Right renal pelvis (tissue), 4 donors: ENCODE measurements at regions not wholly inside any gene's neighbourhood (a gene's known extent, or its start where the extent isn't known, plus 50 kb on each side); places are given as distances from the start of the nearest gene placed in this dataset.
"Not testable (repeated sequence)": the region's sequence is repeated elsewhere in the genome, so short reads cannot be mapped to it uniquely, and the experiment has no call there.

Experiments used
- DNase-seq, 4 donors: peaks; one replicate each; pipeline ENCODE4 v3.0.0-alpha.2; 2013; ENCODE audit warnings: low read depth in 4 of 4, low spot score in 3 of 4, missing footprints in 1 of 4

DNA sequence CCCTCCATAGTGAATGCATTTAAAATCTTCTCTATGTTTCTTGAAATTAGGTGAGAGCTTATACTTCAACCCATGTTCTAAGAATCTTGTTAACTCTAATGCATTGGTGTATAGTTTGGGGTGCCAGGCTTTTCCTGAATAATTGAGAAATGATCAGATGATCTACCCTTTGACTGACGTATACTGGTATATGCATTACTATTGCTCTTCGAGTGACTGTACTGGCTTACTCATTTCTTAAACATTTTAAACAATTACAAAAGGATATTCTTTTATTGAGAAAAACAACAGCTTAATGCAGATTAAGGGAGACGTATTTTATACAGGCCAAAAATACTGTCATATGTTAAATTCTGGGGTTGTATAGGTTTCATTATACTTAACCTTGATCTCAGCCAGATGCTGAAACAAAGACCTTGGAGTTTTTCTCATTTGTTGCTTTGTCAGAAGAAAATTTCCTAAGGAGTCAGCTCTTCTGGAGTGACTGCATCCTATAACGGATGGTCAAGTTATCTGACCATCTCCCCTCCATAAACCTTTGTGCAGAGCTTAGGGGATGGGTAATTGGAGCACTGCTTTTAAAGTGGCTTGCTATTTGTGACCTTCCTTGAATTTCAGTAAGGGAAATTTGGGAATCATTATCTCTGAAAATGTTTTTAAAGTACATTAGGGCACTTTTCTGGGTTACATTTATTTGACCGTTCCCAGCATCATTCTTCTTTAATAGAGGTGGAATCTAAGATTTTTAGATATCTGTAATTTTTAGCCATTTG, 507.6 kb downstream of the PCNX1 start:
- DNase-seq, result no peak

DNA sequence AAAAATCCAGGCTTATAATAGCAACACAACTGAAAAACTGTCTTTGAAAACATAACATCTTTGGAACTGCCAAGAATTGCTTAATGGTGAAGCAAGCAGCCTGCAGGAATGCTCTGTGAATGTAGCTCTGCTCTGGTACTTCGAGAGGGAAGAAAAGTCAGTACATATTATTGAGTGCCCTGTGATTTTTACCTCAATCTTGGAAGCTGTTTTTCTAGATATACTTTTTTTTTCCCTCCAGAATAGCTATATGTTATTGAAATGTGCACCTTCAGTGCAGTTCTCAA, 508.1 kb downstream of the PCNX1 start:
- no peak for DNase-seq

- DNase-seq, result no peak
Observed at GRCh38 chr14:71416392-71416791, 509.1 kb downstream of the PCNX1 start.

GRCh38 chr14:71418532-71419245, 511.4 kb downstream of the PCNX1 start:
- DNase-seq, result no peak

GRCh38 chr14:71423481-71423880, 508.7 kb upstream of the RGS6 start:
- no peak for DNase-seq

DNA sequence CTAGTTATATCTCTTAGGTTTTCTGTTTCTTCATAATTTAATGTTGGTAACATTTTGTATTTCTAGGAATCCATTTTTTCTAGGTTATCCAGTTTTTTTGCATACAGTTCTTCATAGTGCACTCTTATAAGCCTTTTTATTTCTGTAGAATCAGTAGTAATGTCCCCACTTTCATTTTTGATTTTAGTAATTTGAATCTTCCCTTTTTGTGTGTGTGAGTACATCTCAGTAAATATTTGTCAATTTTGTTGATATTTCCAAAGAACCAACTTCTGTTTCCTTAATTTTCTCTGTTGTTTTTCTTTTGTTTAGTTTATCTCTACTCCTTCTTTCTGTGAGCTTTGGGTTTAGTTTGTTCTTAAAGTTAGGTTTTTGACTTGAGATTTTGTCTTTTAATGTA, 507.3 kb upstream of the RGS6 start:
- DNase-seq, result no peak

- no peak for DNase-seq
Observed at GRCh38 chr14:71426001-71426400, 506.2 kb upstream of the RGS6 start.

GRCh38 chr14:71429902-71430301, 502.3 kb upstream of the RGS6 start:
- DNase-seq, result no peak

GRCh38 chr14:71430321-71430677, 501.9 kb upstream of the RGS6 start:
- DNase-seq, result no peak

GRCh38 chr14:71430678-71431376, 501.4 kb upstream of the RGS6 start:
- no peak for DNase-seq

DNA sequence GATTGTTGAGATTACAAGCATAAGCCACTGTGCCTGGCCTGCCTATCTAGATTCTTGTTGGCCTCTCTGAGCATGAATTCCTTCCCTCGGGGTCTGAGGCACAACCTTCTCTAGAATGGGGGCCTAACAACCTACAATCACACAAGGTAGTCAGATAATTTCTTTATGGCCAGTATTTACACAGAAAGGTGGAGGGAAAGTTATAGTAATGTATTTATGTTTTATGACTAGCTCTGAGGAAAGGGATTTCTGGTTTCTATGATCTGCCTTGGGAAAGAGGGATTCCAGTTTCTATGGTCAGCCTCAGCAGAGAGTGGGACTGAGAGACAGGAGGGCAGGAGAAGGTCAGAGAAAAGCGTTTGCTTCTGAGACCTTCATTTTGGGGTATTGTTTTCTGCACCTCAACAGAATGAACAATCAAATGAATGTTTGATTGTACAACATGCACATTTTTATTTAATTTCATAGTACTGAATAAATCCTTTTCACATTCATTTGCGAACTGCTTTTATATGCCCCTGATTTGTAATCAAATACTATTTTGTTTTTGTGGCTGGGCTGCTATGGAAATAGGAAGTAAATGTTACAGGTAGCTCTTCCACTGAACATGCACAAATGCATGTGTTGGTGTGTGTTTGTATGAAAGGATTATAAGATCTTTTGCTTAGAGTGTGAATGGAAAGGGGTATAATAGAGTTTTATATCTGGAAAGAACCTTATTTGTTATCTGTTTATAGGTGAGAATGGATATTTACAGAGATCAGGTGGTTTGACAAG, 499.7 kb upstream of the RGS6 start:
- DNase-seq, result no peak

DNA sequence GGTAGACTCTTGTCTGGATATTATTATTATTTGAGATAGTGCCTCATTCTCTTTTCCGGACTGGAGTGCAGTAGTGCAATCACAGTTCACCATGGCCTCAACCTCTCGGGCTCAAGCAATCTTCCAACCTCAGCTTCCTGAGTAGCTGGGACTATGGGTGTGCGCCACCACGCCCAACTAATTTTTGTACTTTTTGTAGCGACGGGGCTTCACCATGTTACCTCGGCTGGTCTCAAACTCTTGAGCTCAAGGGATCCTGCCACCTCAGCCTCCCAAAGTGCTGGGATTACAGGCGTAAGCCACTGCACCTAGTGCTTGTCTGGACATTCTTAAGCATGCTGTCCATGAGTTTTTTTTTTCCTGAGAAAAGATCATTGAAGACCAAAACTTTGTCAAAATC, 498.9 kb upstream of the RGS6 start:
- no peak for DNase-seq

DNA sequence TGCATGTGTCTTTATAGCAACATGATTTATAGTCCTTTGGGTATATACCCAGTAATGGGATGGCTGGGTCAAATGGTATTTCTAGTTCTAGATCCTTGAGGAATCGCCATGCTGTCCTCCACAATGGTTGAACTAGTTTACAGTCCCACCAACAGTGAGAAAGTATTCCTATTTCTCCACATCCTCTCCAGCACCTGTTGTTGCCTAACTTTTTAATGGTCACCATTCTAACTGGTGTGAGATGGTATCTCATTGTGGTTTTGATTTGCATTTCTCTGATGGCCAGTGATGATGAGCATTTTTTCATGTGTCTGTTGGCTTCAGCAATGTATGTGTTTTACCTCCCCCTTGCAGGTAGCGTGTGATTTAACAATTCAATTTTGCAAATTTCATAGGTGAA, 496.6 kb upstream of the RGS6 start:
- not testable (repeated sequence) for DNase-seq

DNA sequence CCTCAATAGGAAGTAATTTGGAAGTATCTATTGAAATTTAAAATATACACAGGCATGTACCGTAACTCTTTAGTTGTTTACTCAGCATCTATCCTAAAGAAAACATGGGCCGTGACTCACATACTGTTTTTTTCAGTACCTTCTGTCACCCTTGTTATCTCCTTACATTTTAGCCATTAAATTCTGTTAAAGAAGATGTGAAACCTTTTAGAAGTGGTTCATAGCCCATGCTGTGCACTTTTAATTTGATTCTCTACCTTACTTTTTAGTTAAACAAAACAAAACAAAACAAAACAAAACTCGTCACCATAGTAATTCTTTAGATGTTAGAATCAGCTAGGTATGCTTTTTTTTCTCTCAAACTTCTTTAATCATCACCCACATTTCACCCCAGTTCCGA, 494.4 kb upstream of the RGS6 start:
- no peak for DNase-seq

DNA sequence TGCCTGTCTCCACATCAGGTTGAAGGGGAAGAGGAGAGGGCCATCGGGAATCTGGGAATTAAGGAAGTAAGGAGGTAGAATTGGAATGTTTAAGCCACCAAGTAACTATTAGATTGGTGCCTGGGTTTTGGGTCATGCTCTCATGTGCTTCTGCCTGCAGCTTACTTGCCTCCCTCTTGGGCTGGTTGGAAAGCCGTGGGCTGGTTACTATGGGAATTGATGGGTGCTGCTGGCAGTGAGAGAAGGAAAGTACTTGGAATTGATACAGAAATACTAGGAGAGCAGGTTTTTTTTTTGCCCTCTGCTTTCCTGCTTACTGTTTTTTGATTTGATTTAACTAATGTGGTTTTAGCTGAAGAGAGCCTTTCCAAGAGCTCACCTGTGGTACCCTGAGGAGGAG, 493.5 kb upstream of the RGS6 start:
- no peak for DNase-seq

- no peak for DNase-seq
Observed at GRCh38 chr14:71441126-71441525, 491.1 kb upstream of the RGS6 start.

GRCh38 chr14:71444030-71444822, 488.0 kb upstream of the RGS6 start:
- DNase-seq, result no peak

- DNase-seq, result no peak
Observed at GRCh38 chr14:71448431-71449315, 483.6 kb upstream of the RGS6 start.

DNA sequence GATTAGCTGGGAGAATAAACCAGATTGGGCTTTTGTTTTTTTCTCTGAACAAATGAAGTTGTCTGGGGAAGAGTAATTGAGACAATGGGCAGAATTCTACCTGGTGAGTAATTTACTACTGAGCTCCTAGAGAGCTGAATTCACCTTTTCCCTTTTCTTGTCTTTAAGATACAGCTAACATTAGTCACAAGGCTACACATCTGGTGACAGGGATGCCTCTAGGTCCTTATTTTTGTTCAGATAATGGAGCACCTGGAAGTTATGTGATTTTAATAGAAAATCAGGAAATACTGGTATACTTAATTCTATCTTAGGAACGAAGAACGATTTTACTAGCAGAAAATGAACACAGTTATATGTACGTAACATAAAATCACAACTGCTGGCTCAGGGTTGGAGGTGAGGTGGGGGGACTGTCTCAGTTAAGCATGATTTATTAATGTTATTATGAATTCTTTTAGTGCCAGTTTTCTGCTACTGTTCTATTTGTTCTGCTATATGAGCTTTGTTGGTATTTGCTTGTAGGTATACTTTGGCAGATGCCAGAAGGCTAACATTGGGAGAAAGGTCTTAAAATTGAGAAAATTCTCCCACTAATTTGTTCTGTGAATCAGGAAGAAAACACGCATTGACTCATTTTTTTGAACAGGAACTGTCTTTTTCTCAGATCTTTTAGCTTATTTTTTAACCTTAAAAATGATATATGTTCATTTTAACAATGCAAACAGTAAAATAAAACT, 482.7 kb upstream of the RGS6 start:
- DNase-seq, result no peak
